MG63 (cell line): ENCODE measurements at regions not wholly inside any gene's neighbourhood (a gene's known extent, or its start where the extent isn't known, plus 50 kb on each side); places are given as distances from the start of the nearest gene placed in this dataset.
"Not testable (repeated sequence)": the region's sequence is repeated elsewhere in the genome, so short reads cannot be mapped to it uniquely, and the experiment has no call there.

Source experiments
- DNase-seq: peaks from one replicate; pipeline ENCODE4 v3.0.0-alpha.2; 2020
- H3K27me3 ChIP-seq: fragments of 250-450 bp; sonication (Bioruptor Pico); 2 replicates; pipeline ENCODE4 v1.5.1; 2020; ENCODE audit warnings: mild to moderate bottlenecking, moderate library complexity
- H3K36me3 ChIP-seq: fragments of 250-450 bp; sonication (Bioruptor Pico); 2 replicates; pipeline ENCODE4 v1.5.1; 2020; ENCODE audit warnings: mild to moderate bottlenecking, moderate library complexity
- H3K4me3 ChIP-seq: fragments of 250-450 bp; sonication (Bioruptor Pico); 2 replicates; pipeline ENCODE4 v1.5.1; 2020; ENCODE audit warnings: mild to moderate bottlenecking, moderate library complexity
- H3K9me3 ChIP-seq: fragments of 250-450 bp; sonication (Bioruptor Pico); 2 replicates; pipeline ENCODE4 v1.5.1; 2020; ENCODE audit warnings: mild to moderate bottlenecking, moderate library complexity

DNA sequence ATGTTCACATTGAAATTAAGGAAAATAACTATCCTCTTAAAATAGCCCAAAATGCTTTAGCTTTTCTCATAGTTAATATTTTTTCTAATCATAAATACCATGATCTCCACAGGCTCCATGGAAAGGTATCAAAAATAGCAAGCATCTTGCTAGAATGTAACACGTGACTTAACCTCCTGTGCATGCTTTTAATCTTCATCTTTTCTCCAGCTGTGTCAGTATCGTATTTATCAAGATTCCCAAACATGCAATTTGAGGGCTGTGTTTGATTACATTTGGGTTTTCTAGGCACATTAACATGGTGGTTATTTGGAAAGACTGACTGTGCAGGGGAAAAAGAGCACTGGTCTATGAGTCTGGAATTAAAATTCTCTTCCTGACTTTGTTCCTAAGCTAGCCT, 472.5 kb upstream of the MCTP2 start:
- H3K4me3 ChIP-seq: no peak overlapping the region
- no peaks in the 10 kb centered on the region for H3K36me3 ChIP-seq
- H3K27me3 ChIP-seq: no peaks in the 10 kb centered on the region
- no peak for DNase-seq
- H3K9me3 ChIP-seq: no peaks in the 10 kb centered on the region; the same call in 1 of the 2 replicates

DNA sequence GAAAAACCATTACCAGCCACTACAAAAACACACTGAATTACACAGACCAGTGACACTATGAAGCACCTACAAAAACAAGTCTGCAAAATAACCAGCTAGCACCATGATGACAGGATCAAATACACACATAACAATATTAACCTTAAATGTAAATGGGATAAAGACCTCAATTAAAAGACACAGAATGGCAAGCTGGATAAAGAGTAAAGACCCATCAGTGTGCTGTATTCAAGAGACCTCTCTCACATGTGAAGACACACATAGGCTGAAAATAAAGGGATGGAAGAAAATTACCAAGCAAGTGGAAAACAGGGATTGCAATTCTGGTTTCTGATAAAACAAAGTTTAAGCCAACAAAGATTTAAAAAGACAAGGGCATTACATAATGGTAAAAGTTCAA, 482.7 kb upstream of the MCTP2 start:
- DNase-seq: no peak
- H3K27me3 ChIP-seq: no peaks in the 10 kb centered on the region
- H3K9me3 ChIP-seq: peaks cover 4% of the 10 kb centered on the region
- no peaks in the 10 kb centered on the region for H3K36me3 ChIP-seq
- H3K4me3 ChIP-seq: no peak overlapping the region

DNA sequence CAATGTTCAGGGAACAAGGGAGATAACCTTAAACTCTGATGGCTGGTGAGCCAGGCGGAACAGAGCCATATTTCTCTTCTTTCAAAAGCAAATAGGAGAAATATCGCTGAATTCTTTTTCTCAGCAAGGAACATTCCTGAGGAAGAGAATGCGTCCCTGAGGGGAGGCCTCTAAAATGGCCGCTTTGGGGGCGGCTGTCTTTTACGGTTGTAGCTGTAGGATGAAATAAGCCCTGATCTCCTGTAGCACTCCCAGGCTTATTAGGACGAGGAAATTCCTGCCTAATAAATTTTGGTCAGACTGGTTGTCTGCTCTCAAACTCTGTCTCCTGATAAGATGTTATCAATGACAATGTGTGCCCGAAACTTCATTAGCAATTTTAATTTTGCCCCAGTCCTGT, 496.4 kb upstream of the MCTP2 start:
- not testable (repeated sequence) for H3K36me3 ChIP-seq, DNase-seq, H3K27me3 ChIP-seq, H3K4me3 ChIP-seq, H3K9me3 ChIP-seq

DNA sequence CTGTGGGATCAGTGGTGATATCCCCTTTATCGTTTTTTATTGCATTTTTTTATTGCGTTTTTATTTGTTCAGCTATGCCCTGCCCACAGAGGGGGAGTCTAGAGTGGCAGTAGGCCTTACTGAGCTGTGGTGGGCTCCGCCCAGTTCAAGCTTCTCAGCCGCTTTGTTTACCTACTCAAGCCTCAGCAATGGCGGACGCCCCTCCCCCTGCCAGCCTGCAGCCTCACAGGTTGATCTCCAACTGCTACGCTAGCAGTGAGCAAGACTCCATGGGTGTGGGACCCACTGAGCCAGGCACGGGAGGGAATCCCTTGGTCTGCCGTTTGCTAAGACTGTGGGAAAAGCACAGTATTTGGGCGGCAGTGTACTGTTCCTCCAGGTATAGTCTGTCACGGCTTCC, 500.6 kb upstream of the MCTP2 start:
- DNase-seq: no peak
- Histone ChIP-seq H3K9me3 (no peaks in the 10 kb centered on the region), H3K4me3 (no peak overlapping the region), H3K36me3 (no peaks in the 10 kb centered on the region), H3K27me3 (no peaks in the 10 kb centered on the region)

DNA sequence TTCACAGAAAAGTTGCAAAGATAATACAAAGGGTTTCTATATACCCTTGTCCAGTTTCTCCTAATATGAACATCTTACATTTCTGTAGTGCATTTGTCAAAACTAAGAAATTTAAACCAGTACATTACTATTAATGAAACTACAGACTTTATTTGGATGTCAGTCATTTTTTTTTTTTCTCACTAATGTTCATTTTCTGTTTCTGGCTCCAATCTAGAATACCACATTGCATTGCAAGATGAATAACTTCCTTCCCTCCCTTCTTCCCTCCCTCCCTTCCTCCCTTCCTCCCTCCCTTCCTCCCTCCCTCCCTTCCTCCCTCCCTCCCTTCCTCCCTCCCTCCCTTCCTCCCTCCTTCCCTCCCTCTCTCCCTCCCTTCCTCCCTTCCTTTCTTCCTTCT, 509.2 kb upstream of the MCTP2 start:
- H3K4me3 ChIP-seq: no peak overlapping the region
- no peak for DNase-seq
- no peaks in the 10 kb centered on the region for H3K36me3 ChIP-seq
- H3K9me3 ChIP-seq: no peaks in the 10 kb centered on the region
- peaks cover 4% of the 10 kb centered on the region; the same call in 1 of the 2 replicates for H3K27me3 ChIP-seq

DNA sequence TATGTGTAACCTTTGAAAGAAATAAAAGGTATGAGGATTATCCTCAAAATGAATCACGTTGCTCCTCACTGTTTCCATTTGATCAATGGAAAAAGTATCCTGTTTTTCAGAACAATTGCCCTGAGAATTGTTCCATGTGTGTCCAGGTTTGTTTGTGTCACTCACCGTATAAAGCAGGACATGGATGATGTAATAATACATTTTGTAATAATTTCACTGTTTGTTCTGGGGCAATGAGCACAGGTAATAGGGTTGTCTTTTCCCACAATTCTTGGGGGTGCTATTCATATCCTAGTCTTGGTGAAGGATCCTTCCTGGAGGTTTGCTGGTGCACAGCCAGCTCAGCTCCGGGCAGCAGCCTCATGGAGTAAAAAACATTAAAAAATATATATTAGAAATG, 510.8 kb upstream of the MCTP2 start:
- Histone ChIP-seq H3K27me3 (peaks cover 4% of the 10 kb centered on the region; the same call in 1 of the 2 replicates), H3K36me3 (no peaks in the 10 kb centered on the region), H3K9me3 (no peaks in the 10 kb centered on the region), H3K4me3 (no peak overlapping the region)
- no peak for DNase-seq

DNA sequence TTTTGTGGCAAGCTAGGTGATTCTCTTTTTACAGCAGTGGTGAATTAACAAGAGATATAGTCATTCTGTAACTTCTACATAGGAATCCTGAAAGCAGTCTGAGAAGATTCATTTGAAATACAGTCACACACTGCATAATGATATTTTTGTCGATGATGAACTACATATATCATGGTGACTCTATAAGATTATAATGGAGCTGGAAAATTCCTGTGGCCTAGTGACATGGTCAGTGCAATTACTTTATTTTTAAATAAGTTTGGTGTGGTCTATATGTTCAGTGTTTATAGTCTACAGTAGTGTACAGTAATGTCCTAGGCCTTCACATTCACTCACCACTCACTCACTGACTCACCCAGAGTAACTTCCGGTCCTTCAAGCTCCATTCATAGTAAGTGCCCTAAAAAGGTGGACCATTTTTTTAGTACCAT, 511.4 kb upstream of the MCTP2 start:
- Histone ChIP-seq H3K4me3 (no peak overlapping the region), H3K9me3 (no peaks in the 10 kb centered on the region)
- no peak for DNase-seq

DNA sequence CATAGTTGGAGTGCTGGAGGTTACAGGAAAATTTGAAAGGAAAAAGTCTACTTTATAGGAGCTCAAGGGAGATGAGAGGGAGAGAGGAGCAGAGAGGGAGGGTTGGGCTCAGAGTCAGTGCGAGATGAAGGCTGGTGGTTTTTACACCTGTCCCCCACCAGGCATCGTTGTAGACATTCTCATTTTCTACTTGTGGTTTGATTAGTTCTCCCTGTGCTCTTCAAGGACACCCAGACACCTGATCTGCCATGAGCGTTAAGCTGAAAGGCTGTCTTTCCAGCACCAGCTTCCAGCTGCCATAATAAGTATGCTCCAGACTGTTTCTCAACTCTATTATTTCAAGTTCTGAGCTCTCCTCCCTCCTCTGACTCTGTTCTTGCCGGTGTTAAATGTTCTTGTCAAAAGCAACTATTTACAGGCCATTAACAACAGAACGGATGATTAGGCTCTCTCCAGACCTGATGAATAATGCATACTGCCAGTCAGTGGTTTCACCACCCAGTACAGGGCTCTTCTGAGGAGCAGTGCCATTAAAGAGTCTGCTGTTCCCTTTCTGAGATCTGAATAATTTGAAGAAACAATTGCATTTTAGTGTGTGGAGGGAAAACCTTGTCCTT, 514.6 kb upstream of the MCTP2 start:
- Histone ChIP-seq H3K36me3 (no peaks in the 10 kb centered on the region), H3K4me3 (no peak overlapping the region), H3K9me3 (no peaks in the 10 kb centered on the region), H3K27me3 (peaks cover 4% of the 10 kb centered on the region; the same call in 1 of the 2 replicates)
- no peak for DNase-seq

More for the DNA sequence above, 511.4 kb upstream of the MCTP2 start:
- Histone ChIP-seq H3K27me3 (peaks cover 4% of the 10 kb centered on the region; the same call in 1 of the 2 replicates), H3K36me3 (no peaks in the 10 kb centered on the region)

DNA sequence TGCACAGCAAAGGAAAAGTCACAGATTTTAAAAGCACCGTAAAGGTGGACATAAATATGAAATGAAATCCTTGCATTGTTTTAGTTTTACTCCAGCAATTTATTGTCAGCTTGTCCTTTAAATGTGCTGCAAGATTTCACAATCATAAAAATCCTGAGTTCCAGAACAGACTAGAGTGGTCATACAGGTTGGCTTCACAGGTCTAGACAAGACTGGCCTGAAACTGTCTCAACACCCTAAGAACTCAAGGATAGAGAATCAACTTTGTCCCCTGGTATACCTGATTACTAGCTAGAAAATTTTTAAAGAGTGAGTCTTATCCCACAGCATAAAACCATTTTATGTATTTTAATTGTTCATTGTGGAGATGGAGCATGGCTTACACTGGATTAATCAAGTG, 521.7 kb upstream of the MCTP2 start:
- H3K36me3 ChIP-seq: no peaks in the 10 kb centered on the region
- H3K9me3 ChIP-seq: no peaks in the 10 kb centered on the region
- H3K4me3 ChIP-seq: no peak overlapping the region
- no peaks in the 10 kb centered on the region; the same call in 1 of the 2 replicates for H3K27me3 ChIP-seq
- no peak for DNase-seq

DNA sequence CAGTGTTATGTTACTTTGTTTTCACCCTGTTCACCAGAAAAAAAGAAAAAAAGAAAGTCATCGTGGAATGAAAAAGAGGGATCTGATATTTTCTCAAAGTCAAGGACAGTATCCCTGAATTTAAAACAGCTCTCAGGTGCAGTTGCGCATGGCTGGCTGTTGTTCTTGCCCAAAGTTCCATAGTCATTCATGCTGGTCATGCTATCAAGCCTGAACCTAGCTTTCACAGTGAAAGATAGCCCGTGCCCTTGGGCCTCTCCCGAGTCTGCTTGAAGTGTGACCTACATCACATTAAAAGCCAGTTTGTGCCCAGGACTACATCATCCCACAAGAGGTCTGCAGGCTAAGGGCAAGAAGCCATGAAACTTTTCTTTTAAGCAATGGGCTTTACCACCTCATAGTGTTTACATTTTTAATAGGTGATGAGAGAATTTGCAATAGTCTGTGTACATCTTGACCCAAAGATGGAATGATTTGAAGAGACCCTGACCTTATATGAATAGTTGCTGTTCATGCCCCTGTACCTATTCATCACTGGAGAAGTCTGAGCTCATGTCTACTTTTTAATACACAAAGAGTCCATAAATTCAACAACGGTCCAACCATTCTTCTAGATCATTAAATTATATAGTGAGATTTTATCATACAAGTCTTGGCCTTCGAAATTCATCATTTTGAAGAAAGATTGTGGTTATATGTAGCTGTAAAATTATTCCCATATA, 522.5 kb upstream of the MCTP2 start:
- Histone ChIP-seq H3K4me3 (no peak overlapping the region), H3K9me3 (no peaks in the 10 kb centered on the region), H3K27me3 (no peaks in the 10 kb centered on the region; the same call in 1 of the 2 replicates), H3K36me3 (no peaks in the 10 kb centered on the region)
- DNase-seq: no peak

DNA sequence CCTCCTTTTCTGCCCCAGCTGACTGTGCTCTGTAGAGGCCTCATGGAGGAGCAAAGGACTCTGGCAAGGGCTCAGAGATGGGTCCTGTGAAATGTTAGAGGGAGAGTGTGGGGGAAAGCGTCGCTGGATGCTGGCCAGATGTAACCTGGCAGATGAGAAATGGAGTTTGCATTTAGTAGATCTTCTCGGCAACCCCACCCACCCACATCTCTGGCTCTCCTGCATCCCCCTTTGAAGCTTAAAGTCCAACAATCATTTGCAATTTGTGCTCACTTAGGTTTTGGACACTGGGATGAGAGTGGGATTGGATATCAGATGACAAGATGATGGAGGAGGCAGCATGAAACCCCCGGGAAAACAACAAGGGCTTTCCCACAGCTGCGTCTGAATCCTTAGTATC, 523.6 kb upstream of the MCTP2 start:
- DNase-seq: no peak

DNA sequence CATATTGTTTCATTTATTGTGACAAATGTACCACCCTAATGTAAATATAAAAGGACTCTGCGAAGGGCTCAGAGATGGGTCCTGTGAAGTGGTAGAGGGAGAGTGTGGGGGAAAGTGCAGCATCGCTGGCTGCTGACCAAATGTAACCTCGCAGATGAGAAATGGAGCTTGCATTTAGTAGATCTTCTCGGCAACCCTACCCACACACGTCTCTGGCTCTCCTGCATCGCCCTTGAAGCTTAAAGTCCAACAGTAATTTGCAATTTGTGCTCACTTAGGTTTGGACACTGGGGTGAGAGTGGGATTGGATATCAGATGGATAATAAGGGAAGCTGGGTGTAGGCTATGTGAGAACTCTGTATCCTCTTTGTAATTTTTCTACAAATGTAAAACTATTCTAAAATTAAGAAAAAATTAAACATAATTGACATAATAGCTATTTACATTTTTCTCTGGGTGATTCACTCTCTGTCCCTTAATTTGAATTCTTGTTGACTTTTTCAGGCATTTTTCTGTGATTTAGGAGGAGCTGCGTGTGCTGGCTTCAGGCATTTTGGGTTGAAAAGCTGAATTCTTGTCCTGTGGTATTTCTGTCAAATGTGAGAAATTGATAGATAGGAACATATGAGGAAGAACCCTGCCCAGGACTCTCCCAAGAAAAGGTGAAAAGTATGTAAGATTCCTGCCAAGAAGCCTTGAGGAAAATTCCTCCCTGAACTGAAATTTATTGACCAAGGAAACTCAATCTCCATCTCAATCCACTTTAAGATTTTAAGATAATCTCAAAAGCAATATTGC, 524.7 kb upstream of the MCTP2 start:
- no peaks in the 10 kb centered on the region for H3K36me3 ChIP-seq
- no peaks in the 10 kb centered on the region; the same call in 1 of the 2 replicates for H3K27me3 ChIP-seq
- DNase-seq: no peak

More for the DNA sequence above, 523.6 kb upstream of the MCTP2 start:
- Histone ChIP-seq H3K36me3 (no peaks in the 10 kb centered on the region), H3K4me3 (no peak overlapping the region), H3K9me3 (no peaks in the 10 kb centered on the region), H3K27me3 (no peaks in the 10 kb centered on the region; the same call in 1 of the 2 replicates)

DNA sequence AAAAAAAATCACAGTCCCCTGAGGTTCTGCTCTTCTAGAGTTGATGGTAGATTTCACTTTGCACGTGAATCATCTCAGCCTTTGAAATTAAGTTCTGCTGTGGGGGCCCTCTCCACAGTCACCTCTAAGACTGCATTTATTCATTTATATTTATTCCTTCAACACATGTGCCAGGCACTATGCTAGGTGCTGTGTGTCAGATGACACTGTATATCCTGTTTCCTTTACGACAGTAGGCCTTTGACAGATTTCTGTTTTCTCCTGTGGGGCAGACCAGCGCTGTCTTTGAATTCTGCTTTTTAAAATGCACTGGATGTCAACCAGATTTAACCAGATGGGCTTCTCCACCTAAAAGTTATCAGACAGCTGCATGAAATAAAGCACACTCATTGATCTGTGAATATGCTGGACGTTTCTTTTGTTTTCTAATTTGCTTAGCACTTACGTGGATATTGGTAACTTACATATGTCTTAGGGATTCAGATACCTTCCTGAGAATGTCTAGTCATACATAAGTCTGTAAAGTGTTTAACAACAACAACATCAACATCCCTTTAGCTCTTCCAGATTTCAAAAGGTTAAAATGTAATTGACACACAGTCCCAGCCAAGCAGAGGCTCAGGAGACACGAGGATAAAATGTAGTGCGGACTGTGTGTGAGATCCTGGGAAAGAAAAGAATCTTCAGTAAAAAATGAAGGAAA, 525.5 kb upstream of the MCTP2 start:
- Histone ChIP-seq H3K4me3 (no peak overlapping the region), H3K9me3 (no peaks in the 10 kb centered on the region), H3K36me3 (no peaks in the 10 kb centered on the region), H3K27me3 (no peaks in the 10 kb centered on the region)
- no peak for DNase-seq

More for the DNA sequence above, 524.7 kb upstream of the MCTP2 start:
- no peaks in the 10 kb centered on the region for H3K9me3 ChIP-seq
- H3K4me3 ChIP-seq: no peak overlapping the region

DNA sequence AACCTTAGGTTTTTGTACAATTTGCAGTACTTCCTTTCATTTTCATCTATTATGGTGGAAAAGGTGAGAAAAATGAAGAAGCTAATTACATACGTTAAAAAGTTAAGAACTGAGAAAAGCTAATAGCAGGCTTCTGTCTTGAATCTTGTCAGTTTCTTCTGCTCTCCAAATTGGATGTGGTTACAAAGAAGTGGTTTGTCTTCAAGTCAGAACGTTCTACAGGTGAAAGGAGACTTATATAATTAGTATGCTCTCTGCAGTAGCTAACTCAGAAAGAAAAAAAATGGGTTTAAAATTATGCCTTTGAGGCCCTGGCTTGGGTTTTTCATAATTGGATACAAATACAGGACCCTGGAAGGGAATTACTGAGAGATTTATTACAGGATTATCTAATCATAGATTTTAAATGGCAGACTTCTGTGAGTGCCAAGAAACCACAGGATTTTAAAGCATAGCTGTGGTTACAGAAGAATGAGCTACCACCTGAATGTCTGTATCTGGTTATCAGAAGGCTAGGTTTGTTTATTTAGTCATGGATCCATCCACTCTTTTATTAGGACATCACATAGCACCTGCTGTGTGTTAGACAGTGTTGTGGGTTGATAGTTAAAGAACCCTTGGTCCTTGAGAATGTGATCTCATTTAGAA, 528.1 kb upstream of the MCTP2 start:
- no peaks in the 10 kb centered on the region for H3K27me3 ChIP-seq
- H3K4me3 ChIP-seq: no peak overlapping the region
- no peaks in the 10 kb centered on the region for H3K9me3 ChIP-seq
- H3K36me3 ChIP-seq: no peaks in the 10 kb centered on the region
- DNase-seq: no peak

DNA sequence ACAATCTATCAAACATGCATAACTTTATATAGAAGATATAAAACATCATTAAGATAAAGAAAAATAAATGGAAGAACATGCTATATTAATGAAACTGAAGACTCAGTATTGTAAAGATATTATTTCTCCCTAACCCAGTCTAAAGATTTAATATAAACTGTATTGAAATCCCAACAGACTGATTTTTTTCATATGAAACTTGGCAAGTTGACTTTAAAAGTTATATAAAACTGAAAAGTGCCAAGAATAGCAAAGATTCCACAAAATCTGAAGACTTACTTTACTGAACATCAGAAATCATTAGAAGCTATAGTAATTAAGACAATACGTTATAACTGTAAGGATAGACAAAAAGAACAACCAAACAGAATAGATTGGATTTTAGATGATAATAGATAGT, 531.3 kb upstream of the MCTP2 start:
- no peak overlapping the region for H3K4me3 ChIP-seq
- no peak for DNase-seq
- H3K36me3 ChIP-seq: no peaks in the 10 kb centered on the region
- H3K27me3 ChIP-seq: no peaks in the 10 kb centered on the region
- H3K9me3 ChIP-seq: 0 out of 2 replicates have a peak, but pooled peaks cover 2% of the 10 kb centered on the region

DNA sequence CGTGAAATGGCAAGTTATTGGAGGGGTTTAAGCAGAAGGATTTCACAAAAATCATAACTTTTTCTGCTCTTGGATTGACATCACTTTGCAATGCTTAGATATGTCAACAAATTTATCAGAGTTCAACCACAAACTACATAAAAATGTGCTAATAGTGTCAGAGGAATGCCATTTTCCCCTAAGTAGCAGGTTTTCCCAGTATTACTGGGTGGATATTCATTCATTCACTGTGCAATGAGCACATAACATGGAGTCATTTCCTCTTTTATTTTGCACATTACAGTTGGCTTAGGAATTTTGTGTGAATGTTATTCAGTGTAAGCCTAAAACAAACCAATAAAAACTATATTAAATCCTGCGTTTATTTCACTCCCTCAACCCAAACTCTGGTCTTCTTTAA, 537.3 kb upstream of the MCTP2 start:
- no peaks in the 10 kb centered on the region for H3K36me3 ChIP-seq
- no peak overlapping the region for H3K4me3 ChIP-seq
- DNase-seq: no peak
- H3K27me3 ChIP-seq: no peaks in the 10 kb centered on the region
- 0 out of 2 replicates have a peak, but pooled peaks cover 2% of the 10 kb centered on the region for H3K9me3 ChIP-seq
